Suprapubic skin (tissue), 3 donors: ENCODE measurements at regions not wholly inside any gene's neighbourhood (a gene's known extent, or its start where the extent isn't known, plus 50 kb on each side); places are given as distances from the start of the nearest gene placed in this dataset.

Source experiments
- CTCF ChIP-seq, 2 donors: fragments of 200-600 bp in 1 of 2; fragments of 450-650 bp in 1 of 2; sonication (generic) in 1 of 2; IDR thresholded peaks; one replicate each; pipeline ENCODE4 v1.5.1; 2016 to 2019; ENCODE audit warnings: antibody characterized with exemption in 2 of 2, mild to moderate bottlenecking in 1 of 2, moderate library complexity in 1 of 2
- EP300 ChIP-seq: sonication (generic); formaldehyde crosslinking; IDR thresholded peaks from one replicate; pipeline ENCODE4 v1.6.1; 2017; ENCODE audit warnings: antibody characterized with exemption

GRCh38 chr12:87344699-87345098 lies 684.5 kb downstream of the C12orf50 start:
- no peak for TF ChIP-seq CTCF (IDR thresholded peaks at IDR 0.05)
- no peak for TF ChIP-seq EP300
